NOMO-1 treated with DMSO at 0.1 percent for 48 hours (cell line): ENCODE measurements at regions not wholly inside any gene's neighbourhood (a gene's known extent, or its start where the extent isn't known, plus 50 kb on each side); places are given as distances from the start of the nearest gene placed in this dataset.
A peak's percentile ranks its signal among the peaks of the same experiment; 100 is the strongest.

ENCODE experiments used
- DNase-seq: peaks from one replicate; lab custom pipeline; 2025; ENCODE audit not compliant: unreplicated experiment; lab: John Stamatoyannopoulos, UW

DNA sequence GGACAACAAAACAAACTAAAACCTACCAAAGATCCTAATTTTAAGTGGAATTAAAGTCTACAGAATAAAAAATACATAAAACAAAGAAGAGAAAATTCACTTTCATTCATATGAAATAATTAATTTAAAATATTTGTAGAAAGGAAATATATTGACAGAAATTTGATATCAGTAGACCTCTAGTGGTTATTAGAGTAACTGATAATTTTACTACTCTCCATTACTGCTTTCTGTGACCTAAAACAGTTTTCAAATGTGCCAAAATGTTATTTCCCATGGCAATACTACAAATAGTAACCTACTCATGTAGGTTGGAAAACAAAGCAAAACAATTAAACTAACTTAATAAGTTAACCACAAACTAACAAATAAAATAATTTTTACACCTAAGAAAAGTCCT lies 147.1 kb downstream of the NOL4 start:
- DNase-seq: no peak

DNA sequence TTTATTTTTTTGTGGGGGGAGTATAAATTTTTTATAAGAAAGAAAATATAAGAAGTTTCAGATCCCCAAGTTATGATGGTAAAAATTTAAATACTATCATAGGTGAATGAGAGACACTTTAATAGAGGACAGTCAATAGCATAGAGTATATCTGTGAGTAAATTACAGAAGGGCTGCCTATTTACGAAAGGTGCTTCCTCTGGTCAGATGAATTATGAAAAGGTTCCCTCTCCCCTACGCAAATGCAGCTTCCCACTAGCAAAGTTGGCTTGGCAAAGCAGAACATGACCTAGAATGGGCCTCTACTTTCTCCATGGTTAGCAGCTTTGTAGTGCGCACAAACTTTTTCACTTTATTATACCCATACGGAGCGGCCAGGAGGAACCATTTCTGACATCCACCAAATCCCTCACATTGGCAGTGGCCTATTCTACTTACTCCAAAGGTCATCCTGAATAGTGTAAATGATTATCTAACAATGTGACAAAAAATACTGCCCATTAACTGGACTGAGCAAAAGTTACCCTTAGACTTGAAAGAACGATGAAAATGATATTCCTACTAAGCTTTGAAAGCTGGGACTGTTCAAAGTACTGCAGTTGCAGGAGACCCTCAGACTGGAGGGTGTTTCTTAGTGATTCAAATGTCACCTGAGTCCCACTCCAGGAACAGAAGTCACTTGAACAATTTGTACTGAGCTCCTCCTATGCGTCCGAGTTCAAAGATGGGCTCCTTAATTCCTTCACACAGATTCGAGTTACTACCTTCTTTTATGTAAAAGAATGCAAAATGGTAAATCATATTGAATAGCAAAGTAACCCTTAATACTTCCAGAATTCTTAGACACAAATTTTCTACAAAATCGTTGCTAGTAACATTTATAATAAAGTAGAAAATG lies 148.5 kb downstream of the NOL4 start:
- no peak for DNase-seq

DNA sequence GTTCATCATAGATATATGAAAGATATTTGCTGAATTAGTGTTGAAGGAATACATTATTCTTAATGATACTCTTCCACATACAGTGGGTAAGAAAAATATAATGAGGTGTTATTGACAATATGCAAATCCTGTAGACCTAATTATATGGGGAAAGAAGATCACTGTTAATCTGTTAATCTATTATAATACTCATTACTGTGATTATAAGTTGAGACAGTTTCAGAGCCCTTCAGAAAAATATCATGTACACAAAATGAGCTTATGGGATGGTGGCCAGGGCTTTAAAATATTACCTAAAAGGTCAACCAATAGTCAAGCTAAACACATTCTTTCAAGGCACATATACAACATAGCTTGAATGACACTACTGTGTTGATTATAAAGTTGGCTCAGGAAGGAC lies 163.5 kb downstream of the NOL4 start:
- DNase-seq: no peak

DNA sequence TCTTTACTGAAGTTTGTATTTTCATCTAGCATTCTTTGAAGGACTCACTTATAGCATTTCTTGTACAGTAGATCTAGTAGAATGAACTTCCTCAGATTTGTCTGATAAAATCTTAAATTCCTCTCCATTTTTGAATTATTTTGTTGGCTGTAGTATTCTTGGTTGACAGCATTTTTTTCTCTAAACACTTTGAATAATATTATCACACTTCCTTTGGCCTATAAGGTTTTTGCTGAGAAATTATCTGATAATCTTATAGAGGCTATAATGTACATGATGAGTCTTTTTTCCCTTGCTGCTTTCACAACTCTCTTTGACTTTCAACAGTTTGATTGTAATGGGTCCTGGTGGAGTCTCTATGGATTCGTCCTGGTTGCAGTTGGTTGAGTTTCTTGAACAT lies 169.5 kb downstream of the NOL4 start:
- DNase-seq: no peak

DNA sequence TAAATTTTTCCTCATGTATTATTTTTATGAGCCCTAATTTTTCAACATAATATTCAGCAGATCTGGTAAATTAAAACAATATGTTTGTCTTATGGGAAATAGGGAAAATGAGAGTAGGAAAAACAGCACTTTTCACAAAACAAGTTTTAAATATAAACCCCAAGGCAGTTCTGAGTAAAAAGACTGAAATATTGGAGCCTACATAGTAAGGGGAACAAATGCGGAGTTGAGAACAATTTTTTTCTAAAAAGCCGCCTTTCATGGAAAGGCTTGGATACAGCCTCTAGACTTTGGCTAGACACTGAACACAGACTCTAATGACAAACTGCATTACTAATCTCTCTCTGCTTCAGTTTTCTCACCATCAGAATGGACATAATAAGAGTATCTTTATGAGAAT lies 174.1 kb downstream of the NOL4 start:
- no peak for DNase-seq

DNA sequence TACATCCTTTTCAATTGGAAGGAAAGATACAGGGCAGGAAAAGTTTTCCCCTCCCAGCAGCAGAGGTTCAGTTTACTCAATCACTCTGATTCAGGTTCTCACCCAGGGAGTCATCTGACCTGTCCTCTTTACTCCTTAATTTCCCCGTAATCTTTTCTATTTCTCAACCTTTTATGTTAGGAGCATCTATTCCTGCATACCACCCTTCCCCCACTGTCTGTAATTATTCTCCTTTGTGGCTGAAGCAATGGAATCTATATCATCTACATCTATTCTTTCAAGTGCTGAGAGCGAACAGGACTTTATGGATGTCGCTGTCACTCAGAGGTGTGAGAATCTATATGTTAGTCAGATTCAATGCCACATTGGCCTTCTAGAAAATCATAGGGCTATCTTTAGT lies 175.2 kb downstream of the NOL4 start:
- DNase-seq: no peak

DNA sequence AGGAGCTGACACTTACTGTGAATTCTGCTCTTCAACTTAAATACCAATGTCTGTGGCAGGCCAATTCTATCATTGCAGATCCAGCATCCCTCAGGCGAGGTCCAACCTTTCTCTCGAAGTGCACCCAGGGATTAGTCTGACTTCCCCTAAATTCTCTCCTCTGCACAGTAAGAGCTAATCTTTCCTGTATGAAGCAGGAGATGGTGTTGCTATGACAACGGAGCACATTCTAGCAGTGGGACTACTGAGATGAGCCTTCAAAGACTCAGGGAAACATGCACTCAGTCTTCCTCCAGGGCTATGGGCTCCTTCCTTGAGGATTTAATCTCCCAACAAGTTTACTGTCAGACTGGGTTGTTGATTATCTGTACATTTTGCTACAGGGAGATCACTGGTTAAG lies 176.3 kb downstream of the NOL4 start:
- no peak for DNase-seq

DNA sequence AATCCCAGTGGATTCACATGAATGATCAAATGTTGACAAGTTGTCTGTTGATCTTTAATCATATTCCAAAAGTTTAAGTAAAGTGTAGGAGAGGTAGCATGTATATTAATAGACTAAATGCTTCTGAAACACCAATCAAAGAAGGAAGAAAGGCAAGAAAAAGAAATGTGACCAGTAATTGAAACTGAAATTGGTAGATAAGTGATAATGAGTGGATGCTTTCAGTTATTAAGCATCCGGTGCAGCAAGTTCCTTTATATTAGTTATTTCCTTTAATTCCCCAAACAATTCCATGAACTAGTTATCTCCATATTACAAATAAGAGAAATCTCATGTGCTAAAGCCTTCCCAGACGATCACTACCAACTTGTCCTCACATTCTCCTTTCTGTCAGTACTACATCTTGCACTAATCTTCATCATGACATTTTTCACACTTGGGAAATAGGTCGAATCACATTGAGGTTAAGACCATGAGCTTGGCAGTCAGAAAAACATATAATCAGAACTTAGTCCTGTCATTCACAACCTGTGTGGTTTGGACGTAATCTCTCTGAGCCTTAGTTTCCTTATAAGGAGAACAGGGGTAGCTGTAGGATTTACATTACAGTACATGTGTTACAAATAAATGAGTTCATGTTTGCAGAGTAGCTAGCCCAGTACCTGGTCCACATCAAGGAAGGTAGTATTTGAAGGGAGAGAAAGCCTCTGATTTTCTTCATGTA lies 182.1 kb downstream of the NOL4 start:
- no peak for DNase-seq

DNA sequence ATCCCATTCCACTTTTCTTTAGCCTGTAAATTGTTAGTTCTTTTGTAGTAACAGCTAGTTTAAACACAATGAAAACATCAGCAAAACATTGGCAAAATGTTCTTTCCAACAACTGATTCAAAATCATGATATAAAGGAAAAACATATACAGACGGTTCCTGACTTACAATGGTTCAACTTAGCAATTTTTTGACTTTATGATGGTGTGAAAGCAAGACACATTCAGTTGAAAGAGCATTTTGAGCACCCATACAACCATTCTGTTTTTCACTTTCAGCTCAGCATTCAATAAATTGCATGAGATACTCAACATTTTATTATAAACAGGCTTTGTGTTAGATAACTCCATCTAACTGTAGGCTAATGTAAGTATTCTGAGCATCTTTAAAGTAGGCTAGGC lies 185.1 kb downstream of the NOL4 start:
- no peak for DNase-seq

DNA sequence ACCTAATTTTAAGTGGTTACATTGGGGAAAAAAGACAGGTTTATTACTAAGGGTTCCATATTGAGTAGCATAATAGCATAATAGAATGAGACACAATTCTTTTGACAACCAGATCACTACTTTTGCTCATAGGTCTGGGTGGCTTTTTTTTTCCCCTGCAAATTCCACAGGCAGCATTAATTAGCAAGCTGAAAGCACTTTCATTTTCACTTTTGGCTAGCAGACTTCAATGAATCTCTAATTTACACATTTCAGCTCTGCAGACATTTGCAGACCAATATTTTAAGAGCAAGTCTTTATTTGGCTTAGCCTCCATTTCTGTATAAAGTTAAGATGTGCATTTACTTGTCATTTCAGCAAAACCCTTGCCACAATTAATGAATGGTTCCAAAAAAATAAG lies 185.5 kb downstream of the NOL4 start:
- DNase-seq: peak; percentile 21

DNA sequence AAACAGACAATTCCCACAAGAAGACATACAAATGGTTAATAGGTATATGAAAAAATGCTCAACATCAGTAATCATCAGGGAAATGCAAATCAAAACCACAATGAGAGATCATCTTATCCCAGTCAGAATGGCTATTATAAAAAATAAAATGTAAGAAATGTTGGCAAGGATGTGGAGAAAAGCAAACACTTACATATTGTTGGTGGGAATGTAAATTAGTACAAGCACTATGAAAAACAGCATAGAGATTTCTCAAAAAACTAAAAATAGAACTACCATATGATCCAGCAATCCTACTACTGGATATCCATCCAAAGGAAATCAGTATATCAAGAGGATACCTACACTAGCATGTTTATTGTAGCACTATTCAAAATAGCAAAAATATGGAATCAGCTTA lies 186.6 kb downstream of the NOL4 start:
- DNase-seq: no peak

DNA sequence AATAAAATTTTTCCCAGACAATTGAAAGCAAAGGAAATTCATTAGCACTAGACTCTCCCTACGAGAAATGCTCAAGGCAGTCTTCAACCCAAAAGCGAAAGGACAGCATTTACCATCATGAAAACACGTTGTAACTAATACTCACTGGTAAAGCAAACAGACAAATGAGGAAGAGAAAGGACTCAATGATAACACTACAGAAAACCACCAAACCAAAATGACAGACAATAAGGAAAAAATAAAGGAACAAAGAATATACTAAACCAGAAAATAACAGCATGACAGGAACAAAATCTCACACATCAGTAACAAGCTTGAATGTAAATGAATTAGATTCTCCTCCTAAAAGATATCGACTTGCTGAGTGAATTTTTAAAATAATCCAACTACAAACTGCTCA lies 190.7 kb downstream of the NOL4 start:
- DNase-seq: peak; percentile 4

DNA sequence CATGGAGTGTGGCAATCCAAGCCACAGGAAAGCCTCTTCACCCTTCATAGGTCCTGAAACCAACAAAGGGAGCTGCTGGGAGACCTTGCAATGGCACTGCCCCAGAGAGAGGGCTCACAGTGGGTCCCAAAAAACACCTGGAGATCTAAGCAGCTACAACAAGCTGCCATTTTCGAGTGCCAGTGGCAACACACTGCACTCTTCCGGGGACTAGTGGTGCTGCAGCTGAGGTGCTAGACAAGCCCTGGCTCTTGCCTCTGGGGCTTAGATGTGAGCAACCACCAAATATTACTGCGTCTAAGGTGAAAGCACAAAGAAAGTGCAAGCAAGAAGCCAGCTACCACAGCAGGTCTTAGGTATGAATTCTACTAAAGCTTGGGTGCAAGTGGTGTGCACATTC lies 192.9 kb downstream of the NOL4 start:
- DNase-seq: no peak

DNA sequence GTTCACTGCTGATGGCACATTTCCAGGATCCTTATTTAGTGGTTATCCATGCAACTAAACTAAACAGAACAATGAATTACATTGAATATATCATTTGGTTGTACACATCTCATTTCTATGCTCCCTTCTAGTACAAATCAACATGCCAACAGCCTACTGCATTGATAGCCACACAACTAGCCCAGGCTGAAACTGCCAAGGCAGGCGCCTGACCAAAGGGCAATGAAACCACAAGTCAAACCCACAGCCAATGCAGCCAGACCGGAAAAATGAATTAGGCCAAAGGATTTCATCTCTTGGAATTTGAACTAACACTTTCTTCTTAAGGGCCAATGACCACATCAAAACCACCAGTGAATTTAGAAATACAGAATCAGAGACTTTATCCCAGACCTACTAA lies 196.4 kb downstream of the NOL4 start:
- no peak for DNase-seq

DNA sequence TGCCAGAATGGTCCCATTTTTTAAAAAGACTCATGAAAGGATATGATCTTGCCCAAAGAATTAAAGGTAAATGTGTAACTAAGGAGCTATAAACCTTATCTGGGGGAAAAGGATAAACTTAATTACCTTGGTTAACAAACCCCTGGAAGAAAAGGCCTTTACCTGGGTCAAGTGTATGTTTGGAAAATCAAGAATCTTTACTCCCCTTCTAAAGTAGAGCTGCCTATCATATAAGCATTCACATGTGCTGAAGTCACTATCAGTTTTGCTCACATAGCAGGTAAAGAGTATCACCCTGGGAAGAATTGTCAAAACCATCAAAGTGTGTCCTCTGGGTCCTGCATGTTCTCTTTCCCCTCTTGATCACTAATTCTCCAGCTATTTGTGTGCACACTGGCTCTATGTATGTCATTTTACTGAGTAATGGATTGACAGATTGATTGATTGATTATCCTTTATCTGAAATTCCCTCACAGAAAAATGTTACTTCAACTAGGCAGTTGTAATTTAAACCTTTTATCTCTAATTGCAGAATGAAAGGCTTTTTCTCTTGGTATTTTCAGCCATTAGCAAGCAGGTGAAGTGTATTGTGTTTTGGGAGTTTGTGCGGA lies 199.4 kb downstream of the NOL4 start:
- no peak for DNase-seq

DNA sequence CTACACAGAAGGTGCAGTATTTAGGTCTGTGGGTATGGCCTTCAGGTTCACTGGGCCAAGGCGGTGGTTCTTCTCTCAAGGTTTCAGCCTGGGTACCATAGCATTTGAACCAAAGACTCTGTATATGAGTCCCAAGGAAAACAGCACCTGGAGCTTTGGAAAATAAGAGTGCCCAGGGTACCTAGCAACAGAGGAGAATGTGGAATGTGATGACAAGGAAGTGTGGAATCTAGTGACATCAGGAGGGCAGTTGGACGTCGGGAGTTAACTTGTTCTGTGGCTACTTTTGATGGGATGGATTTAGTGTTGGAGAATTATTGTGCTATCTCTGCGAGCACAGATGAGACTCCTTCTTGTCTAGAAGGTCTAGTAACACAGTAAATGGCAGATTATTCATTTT lies 201.2 kb downstream of the NOL4 start:
- DNase-seq: no peak

DNA sequence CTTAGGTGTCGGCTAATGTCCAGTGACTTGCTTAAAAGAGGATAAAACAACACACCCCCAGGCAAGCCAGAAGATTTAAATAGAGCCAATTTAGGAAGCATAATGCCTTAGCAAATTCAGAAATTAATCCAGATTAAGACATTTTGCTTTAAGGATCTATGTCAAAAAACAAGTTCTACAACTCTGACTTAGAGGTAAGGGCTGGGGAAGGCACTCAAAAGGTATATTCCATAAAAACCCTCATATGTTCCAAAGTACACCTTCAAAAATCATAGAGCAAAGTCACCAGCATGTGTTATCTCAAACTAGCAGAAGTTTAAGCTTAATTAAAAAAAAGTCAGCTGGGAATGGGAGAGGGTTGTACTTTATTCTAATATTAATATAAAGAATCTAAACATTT lies 206.4 kb downstream of the NOL4 start:
- no peak for DNase-seq

DNA sequence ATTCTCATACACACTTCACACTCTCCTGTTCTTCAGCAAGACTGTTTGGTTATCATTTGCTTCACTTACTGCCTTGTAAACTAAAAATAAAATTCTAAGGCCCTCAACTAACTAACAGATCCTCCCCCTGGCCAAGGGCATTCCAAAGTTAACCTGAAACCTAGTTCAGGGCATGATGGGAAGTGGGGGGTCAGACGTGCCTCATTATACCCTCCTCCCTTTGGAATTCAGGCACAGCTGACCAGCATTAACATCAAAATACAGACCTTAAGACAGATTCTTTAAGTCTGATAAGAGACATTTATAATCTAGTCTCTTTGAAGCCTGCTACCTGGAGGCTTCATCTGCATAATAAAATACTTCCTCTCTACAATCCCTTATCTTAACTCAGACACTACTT lies 221.0 kb downstream of the NOL4 start:
- no peak for DNase-seq

DNA sequence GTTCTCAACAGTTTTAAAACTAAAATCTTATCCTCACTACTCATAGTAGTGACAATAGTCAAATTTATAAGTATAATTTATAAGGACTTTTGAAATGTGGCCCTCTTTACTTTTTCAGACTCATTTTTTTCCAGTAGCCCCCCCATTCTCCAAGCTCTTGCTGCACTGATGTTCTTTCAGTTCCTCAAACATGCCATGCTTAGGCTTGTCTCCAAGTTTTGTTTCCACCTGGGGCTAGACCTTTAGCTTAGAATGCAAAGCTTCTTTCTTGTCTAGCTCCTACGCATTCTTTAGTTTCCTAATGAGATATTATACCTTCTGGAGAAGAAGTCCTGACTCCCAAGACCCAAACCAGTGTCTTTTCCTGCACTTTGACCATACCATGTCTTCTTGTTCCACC lies 222.6 kb downstream of the NOL4 start:
- no peak for DNase-seq

DNA sequence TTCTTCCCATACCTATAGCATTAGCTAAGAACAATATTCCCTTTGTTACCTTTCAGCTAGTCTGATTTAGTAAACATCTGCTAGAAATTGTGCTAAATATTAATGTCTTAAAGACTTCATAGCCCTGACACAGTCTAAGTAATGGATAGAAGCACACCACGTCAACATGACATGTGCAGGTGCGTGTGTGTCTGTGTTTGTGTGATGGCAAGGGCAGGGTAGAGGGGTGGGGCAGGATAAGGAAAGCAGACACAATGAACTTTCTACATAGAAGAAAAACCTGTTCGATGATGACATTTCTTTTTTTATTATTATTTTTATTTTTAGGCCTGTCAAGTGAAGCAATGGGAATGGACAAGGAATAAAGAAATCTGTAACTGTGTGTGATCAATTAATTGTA lies 223.3 kb downstream of the NOL4 start:
- no peak for DNase-seq

DNA sequence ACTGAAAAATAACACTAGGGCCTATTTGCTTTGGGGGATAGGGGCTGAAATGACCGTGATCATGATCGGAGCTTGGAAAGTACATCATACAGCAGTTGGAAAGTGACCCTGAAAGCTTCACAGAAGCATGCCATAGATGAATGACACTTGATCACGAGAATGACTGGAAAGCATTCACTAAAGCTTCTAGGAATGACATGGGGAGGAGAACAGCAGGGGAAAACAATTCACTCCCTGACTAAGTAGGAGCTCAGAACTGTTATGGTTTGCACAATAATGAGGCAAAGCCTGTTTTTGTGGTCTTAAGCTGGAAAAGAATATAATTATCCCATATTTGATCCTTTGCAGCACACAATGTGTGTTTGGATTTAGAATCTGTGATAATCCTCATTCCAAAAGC lies 237.5 kb downstream of the NOL4 start:
- DNase-seq: no peak

DNA sequence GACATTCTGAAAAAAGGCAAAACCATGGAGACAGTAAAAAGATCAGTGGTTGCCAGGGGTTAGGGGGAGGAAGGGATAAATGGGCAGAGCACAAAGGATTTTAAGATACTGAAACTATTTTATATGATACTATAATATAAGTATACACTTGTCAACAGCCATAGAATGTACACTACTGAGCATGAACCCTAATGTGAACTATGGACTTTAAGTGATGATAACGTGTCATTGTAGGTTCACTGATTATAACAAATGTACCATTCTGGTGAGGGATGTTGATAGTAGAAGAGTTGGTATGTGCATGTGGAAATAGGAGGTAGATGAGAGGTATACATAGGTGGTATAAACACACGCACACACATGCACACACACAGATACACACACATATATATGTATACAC lies 241.6 kb downstream of the NOL4 start:
- no peak for DNase-seq
